Neural cell (in vitro differentiated cells): ENCODE measurements at regions not wholly inside any gene's neighbourhood (a gene's known extent, or its start where the extent isn't known, plus 50 kb on each side); places are given as distances from the start of the nearest gene placed in this dataset.

Experiments used
- H2AFZ ChIP-seq: fragments of 200-600, 300-800 bp; sonication (generic), shearing (Covaris generic); 2 replicates; pipeline ENCODE4 v1.6.0; 2014; ENCODE audit warnings: low read depth, mild to moderate bottlenecking, antibody characterized with exemption, low read length, moderate library complexity
- H3F3A ChIP-seq: fragments of 200-600 bp; shearing (Covaris generic); 2 replicates; pipeline ENCODE4 v1.6.1; 2016; ENCODE audit warnings: mild to moderate bottlenecking, moderate library complexity, mixed read lengths, antibody characterized with exemption, low read length; ENCODE audit not compliant: insufficient read depth, poor library complexity, severe bottlenecking
- H3K27ac ChIP-seq: fragments of 200-600, 300-800 bp; sonication (generic), shearing (Covaris generic); 2 replicates; pipeline ENCODE4 v1.5.1; 2014; ENCODE audit warnings: mild to moderate bottlenecking, low read length, moderate library complexity
- H3K27me3 ChIP-seq: fragments of 300-800, 200-600 bp; sonication (generic), shearing (Covaris generic); 2 replicates; pipeline ENCODE4 v1.6.0; 2014; ENCODE audit warnings: mild to moderate bottlenecking, low read depth, low read length, moderate library complexity; ENCODE audit not compliant: insufficient read depth
- H3K36me3 ChIP-seq: fragments of 300-800, 200-600 bp; sonication (generic), shearing (Covaris generic); 2 replicates; pipeline ENCODE4 v1.5.1; 2014; ENCODE audit warnings: mild to moderate bottlenecking, antibody characterized with exemption, low read length, moderate library complexity; ENCODE audit not compliant: insufficient read depth
- H3K4me2 ChIP-seq: fragments of 300-800, 200-600 bp; sonication (generic), shearing (Covaris generic); 2 replicates; pipeline ENCODE4 v1.6.0; 2014; ENCODE audit warnings: mild to moderate bottlenecking, low read length
- H3K4me3 ChIP-seq: fragments of 300-800, 200-600 bp; sonication (generic), shearing (Covaris generic); 2 replicates; pipeline ENCODE4 v1.5.1; 2014; ENCODE audit warnings: mild to moderate bottlenecking, low read length, moderate library complexity
- H3K79me2 ChIP-seq: fragments of 200-600 bp; shearing (Covaris generic); replicated peaks from 2 replicates; pipeline ENCODE4 v1.6.0; 2014; ENCODE audit warnings: mild to moderate bottlenecking, low read length, moderate library complexity; ENCODE audit not compliant: insufficient read depth
- H3K9ac ChIP-seq: fragments of 300-800, 200-600 bp; sonication (generic), shearing (Covaris generic); 2 replicates; pipeline ENCODE4 v1.6.1; 2016; ENCODE audit warnings: mild to moderate bottlenecking, low read length, mixed read lengths
- H3K9me2 ChIP-seq: fragments of 200-600 bp; shearing (Covaris generic); 2 replicates; pipeline ENCODE4 v1.6.1; 2016; ENCODE audit warnings: mild to moderate bottlenecking, low read length, mixed read lengths; ENCODE audit not compliant: insufficient read depth
- H3K9me3 ChIP-seq: fragments of 200-600, 300-800 bp; sonication (generic), shearing (Covaris generic); 2 replicates; pipeline ENCODE4 v1.6.1; 2016; ENCODE audit warnings: mild to moderate bottlenecking, mixed run types, low read length, moderate library complexity, mixed read lengths
- H4K20me1 ChIP-seq: fragments of 200-600 bp; shearing (Covaris generic); 2 replicates; pipeline ENCODE4 v1.6.1; 2016; ENCODE audit warnings: mild to moderate bottlenecking, mixed run types; ENCODE audit not compliant: insufficient read depth
- CTCF ChIP-seq: fragments of 450-650 bp; IDR thresholded peaks from 2 replicates; pipeline ENCODE4 v1.5.1; 2014; ENCODE audit warnings: antibody characterized with exemption, mild to moderate bottlenecking, moderate library complexity; ENCODE audit not compliant: poor library complexity, severe bottlenecking
- EP300 ChIP-seq: fragments of 450-650 bp; conservative IDR thresholded peaks from 2 replicates; pipeline ENCODE4 v1.6.1; 2014; ENCODE audit warnings: antibody characterized with exemption, mild to moderate bottlenecking, moderate library complexity; ENCODE audit not compliant: poor library complexity, severe bottlenecking
- EZH2 ChIP-seq: fragments of 200-600, 300-800 bp; shearing (Covaris generic), sonication (generic); IDR thresholded peaks from 2 replicates; pipeline ENCODE4 v1.6.1; 2014; ENCODE audit warnings: antibody characterized with exemption, low read length, borderline replicate concordance, mild to moderate bottlenecking; ENCODE audit not compliant: insufficient read depth, poor library complexity, severe bottlenecking
- MXI1 ChIP-seq: fragments of 450-650 bp; conservative IDR thresholded peaks from 2 replicates; pipeline ENCODE4 v1.6.1; 2014; ENCODE audit warnings: antibody characterized with exemption, mild to moderate bottlenecking; ENCODE audit not compliant: poor library complexity, severe bottlenecking
- POLR2AphosphoS5 ChIP-seq: IDR thresholded peaks from 2 replicates; pipeline ENCODE4 v1.6.1; 2012
- RAD21 ChIP-seq: fragments of 450-650 bp; conservative IDR thresholded peaks from 2 replicates; pipeline ENCODE4 v1.6.1; 2014; ENCODE audit warnings: antibody characterized with exemption, mild to moderate bottlenecking, moderate library complexity
- SMC3 ChIP-seq: fragments of 450-650 bp; conservative IDR thresholded peaks from 2 replicates; pipeline ENCODE4 v1.6.1; 2014; ENCODE audit warnings: antibody characterized with exemption, mild to moderate bottlenecking, moderate library complexity; ENCODE audit not compliant: poor library complexity
- TAF1 ChIP-seq: IDR thresholded peaks from 2 replicates; pipeline ENCODE4 v1.6.1; 2012; ENCODE audit warnings: low read depth
- TF ChIP-seq, protein P1 (sequence below): IDR thresholded peaks from 2 replicates; pipeline ENCODE4 v1.6.1; 2012; ENCODE audit warnings: borderline replicate concordance

DNA sequence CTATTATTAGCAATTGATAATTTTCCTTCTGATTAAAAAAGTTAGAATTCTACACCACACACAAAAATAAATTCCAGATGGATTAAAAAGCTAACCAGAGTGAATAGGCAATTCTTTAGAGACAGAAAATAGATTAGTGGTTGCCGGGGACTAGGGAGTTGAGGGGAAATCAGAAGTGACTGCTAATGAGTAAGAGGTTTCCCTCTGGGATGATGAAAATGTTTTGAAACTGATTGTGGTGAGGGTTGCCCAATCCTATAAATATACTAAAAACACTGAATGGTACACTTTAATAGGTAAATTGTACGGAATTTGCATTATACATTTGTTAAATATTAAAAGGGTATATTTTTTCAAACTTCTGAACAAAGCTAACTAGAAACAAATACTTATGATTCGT, 214.9 kb downstream of the GPAM start:
- no peaks in the 10 kb centered on the region for H3K9me3 ChIP-seq
- no peaks in the 10 kb centered on the region for H3K27me3 ChIP-seq
- H3K4me3 ChIP-seq = no peak overlapping the region
- H3K79me2 ChIP-seq = no peaks in the 10 kb centered on the region
- H3F3A ChIP-seq = no peaks in the 10 kb centered on the region
- no peaks in the 10 kb centered on the region for H4K20me1 ChIP-seq
- no peaks in the 10 kb centered on the region for H3K9me2 ChIP-seq
- H3K36me3 ChIP-seq = no peaks in the 10 kb centered on the region
- H3K4me2 ChIP-seq = no peak overlapping the region
- H3K27ac ChIP-seq = no peak overlapping the region
- H2AFZ ChIP-seq = no peak overlapping the region
- TF ChIP-seq TAF1 (no peak), MXI1 (no peak), EZH2 (no peak), CTCF (no peak), EP300 (no peak), POLR2AphosphoS5 (no peak), RAD21 (no peak), SMC3 (no peak)
- TF ChIP-seq, protein P1, sequence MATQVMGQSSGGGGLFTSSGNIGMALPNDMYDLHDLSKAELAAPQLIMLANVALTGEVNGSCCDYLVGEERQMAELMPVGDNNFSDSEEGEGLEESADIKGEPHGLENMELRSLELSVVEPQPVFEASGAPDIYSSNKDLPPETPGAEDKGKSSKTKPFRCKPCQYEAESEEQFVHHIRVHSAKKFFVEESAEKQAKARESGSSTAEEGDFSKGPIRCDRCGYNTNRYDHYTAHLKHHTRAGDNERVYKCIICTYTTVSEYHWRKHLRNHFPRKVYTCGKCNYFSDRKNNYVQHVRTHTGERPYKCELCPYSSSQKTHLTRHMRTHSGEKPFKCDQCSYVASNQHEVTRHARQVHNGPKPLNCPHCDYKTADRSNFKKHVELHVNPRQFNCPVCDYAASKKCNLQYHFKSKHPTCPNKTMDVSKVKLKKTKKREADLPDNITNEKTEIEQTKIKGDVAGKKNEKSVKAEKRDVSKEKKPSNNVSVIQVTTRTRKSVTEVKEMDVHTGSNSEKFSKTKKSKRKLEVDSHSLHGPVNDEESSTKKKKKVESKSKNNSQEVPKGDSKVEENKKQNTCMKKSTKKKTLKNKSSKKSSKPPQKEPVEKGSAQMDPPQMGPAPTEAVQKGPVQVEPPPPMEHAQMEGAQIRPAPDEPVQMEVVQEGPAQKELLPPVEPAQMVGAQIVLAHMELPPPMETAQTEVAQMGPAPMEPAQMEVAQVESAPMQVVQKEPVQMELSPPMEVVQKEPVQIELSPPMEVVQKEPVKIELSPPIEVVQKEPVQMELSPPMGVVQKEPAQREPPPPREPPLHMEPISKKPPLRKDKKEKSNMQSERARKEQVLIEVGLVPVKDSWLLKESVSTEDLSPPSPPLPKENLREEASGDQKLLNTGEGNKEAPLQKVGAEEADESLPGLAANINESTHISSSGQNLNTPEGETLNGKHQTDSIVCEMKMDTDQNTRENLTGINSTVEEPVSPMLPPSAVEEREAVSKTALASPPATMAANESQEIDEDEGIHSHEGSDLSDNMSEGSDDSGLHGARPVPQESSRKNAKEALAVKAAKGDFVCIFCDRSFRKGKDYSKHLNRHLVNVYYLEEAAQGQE = no peak
- no peak overlapping the region for H3K9ac ChIP-seq

DNA sequence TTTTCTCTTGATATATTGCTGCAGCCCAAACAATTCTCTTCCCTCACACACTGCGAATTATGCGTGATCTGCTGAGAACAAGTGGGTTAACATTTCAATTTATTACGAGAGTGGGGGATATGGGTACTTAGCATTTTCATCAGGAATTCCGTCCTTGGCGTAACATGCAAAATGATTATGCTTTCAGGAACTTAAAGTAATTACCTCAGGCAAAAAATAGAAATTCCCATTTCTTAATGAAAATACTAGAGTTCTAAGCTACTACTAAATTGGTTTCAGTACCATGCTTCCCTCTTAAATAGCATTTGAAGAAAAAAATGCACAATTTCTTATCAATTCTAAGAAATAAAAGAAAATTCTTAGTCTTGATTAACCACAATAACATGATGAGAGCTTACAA, 213.5 kb downstream of the GPAM start:
- H2AFZ ChIP-seq = no peak overlapping the region
- H3K27me3 ChIP-seq = no peaks in the 10 kb centered on the region
- H3K9ac ChIP-seq = no peak overlapping the region
- no peak overlapping the region for H3K4me3 ChIP-seq
- no peak overlapping the region for H3K27ac ChIP-seq
- no peaks in the 10 kb centered on the region for H3K9me3 ChIP-seq
- H3K36me3 ChIP-seq = no peaks in the 10 kb centered on the region
- no peaks in the 10 kb centered on the region for H4K20me1 ChIP-seq
- H3K4me2 ChIP-seq = no peak overlapping the region
- TF ChIP-seq, protein P1 = no peak
- TF ChIP-seq EZH2 (no peak), TAF1 (no peak), CTCF (no peak), MXI1 (no peak), EP300 (no peak), SMC3 (no peak), RAD21 (no peak)
- no peaks in the 10 kb centered on the region for H3K9me2 ChIP-seq
- no peaks in the 10 kb centered on the region for H3K79me2 ChIP-seq
- no peaks in the 10 kb centered on the region for H3F3A ChIP-seq
